Pons (tissue), 1 donor: ENCODE measurements at regions not wholly inside any gene's neighbourhood (a gene's known extent, or its start where the extent isn't known, plus 50 kb on each side); places are given as distances from the start of the nearest gene placed in this dataset.

Source experiments
- DNase-seq: peaks from one replicate; pipeline ENCODE4 v3.0.0-alpha.2; 2016; ENCODE audit warnings: low spot score

GRCh38 chrX:39915081-39915480 lies 182.7 kb downstream of the BCOR start:
- DNase-seq = no peak

GRCh38 chrX:39915596-39915995 lies 182.2 kb downstream of the BCOR start:
- DNase-seq = no peak

GRCh38 chrX:39921838-39922237 lies 175.9 kb downstream of the BCOR start:
- no peak for DNase-seq

GRCh38 chrX:39922488-39922887 lies 175.3 kb downstream of the BCOR start:
- DNase-seq = no peak

- no peak for DNase-seq
Observed at GRCh38 chrX:39922926-39923325, 174.8 kb downstream of the BCOR start.

GRCh38 chrX:39927380-39927779 lies 170.4 kb downstream of the BCOR start:
- DNase-seq = no peak

- no peak for DNase-seq
Observed at GRCh38 chrX:39928704-39929378, 168.9 kb downstream of the BCOR start.

- DNase-seq = no peak
Observed at GRCh38 chrX:39929379-39930025, 168.3 kb downstream of the BCOR start.

- DNase-seq = no peak
Observed at GRCh38 chrX:39930786-39931528, 166.8 kb downstream of the BCOR start.

GRCh38 chrX:39931529-39932282 lies 166.1 kb downstream of the BCOR start:
- DNase-seq = no peak

GRCh38 chrX:39935411-39936064 lies 162.2 kb downstream of the BCOR start:
- DNase-seq = no peak

GRCh38 chrX:39936886-39937770 lies 160.6 kb downstream of the BCOR start:
- no peak for DNase-seq

GRCh38 chrX:39938466-39938865 lies 159.3 kb downstream of the BCOR start:
- DNase-seq = no peak

GRCh38 chrX:39939678-39940077 lies 158.1 kb downstream of the BCOR start:
- DNase-seq = no peak

- no peak for DNase-seq
Observed at GRCh38 chrX:39941332-39941920, 156.3 kb downstream of the BCOR start.

GRCh38 chrX:39944416-39944815 lies 153.3 kb downstream of the BCOR start:
- peak; percentile 0 for DNase-seq

GRCh38 chrX:39945709-39946108 lies 152.0 kb downstream of the BCOR start:
- DNase-seq = no peak

GRCh38 chrX:39946822-39947221 lies 150.9 kb downstream of the BCOR start:
- no peak for DNase-seq

- no peak for DNase-seq
Observed at GRCh38 chrX:39948582-39948981, 149.2 kb downstream of the BCOR start.

- DNase-seq = no peak
Observed at GRCh38 chrX:39950018-39950688, 147.6 kb downstream of the BCOR start.
